ENCODE measurements at regions not wholly inside any gene's neighbourhood (a gene's known extent, or its start where the extent isn't known, plus 50 kb on each side); places are given as distances from the start of the nearest gene placed in this dataset.

DNA sequence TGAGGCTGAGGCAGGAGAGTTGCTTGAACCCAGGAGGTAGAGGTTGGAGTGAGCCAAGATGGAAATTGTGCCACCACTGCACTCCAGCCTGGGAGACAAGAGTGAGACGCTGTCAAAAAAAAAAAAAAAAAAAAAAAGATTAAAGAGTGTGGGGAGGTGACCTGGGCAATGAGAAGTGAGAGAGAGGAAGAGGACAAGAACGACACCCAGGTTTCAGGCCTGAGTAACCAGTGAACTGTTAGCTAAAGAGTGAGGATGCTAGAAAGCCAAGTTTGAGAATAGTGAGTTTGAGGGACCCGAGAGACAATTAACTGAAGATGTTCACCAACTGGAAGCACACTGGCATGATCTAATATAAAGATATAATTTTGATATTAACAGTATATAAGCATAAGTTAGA is 85.4 kb upstream of the TNFAIP3 start:
- Histone ChIP-seq H2AFZ (ENCODE audit: control insufficient read depth, low read depth, low read length) (no peak overlapping the region), H3K36me3 (ENCODE audit: control insufficient read depth in 2 of 2, insufficient read depth in 2 of 2, low read length in 1 of 2) (no peaks in the 10 kb centered on the region), H3K9me3 (replicated peaks; ENCODE audit: control insufficient read depth, insufficient read depth, low read length) (no peaks in the 10 kb centered on the region), H3K27ac (ENCODE audit: control insufficient read depth, insufficient read depth) (no peak overlapping the region), H3K79me2 (ENCODE audit: control insufficient read depth, insufficient read depth, low read length) (no peaks in the 10 kb centered on the region), H3K4me1 (ENCODE audit: control insufficient read depth, insufficient read depth, low read length) (no peaks in the 10 kb centered on the region), H3K4me3 (no peak overlapping the region), H3K27me3 (replicated peaks in 1 of 2; ENCODE audit: control insufficient read depth in 2 of 2, insufficient read depth in 2 of 2, low read length in 1 of 2) (no peaks in the 10 kb centered on the region), H4K20me1 (ENCODE audit: control insufficient read depth, insufficient read depth) (no peaks in the 10 kb centered on the region), H3K9ac (ENCODE audit: control insufficient read depth, insufficient read depth, low read length) (no peak overlapping the region), H3K4me2 (ENCODE audit: control insufficient read depth, insufficient read depth) (no peak overlapping the region; the same call in 1 of the 2 replicates)
- no TSS peak for BruUV-seq (replicated peaks)
- in situ Hi-C loops (cut with MboI) (no loop called here), intact Hi-C loops (cut with micrococcal nuclease; ENCODE audit: unreplicated experiment) (no loop called here)
- no peak for FAIRE-seq
- ChIA-PET SMC1A (ENCODE audit: uncharacterized antibody, unreplicated experiment) (interaction anchor here (1.0 to 1.7 kb wide), 4 partner anchors 8 to 23 kb away, joined by 3 to 6 read pairs (median 4); no protein-coding TSS in a partner anchor), POLR2A (interaction anchor here (0.5 to 1.7 kb wide), 3 partner anchors 9 to 20 kb away, joined by 3 to 7 read pairs (median 4); no protein-coding TSS in a partner anchor), RAD21 (ENCODE audit: unreplicated experiment) (interaction anchor here (0.7 to 1.2 kb wide), 3 partner anchors 13 to 65 kb away, joined by 3 to 4 read pairs (median 3); no protein-coding TSS in a partner anchor), CTCF (interaction anchor here (0.6 to 1.1 kb wide), 2 partner anchors 9 to 143 kb away, joined by 3 read pairs; no protein-coding TSS in a partner anchor)
- ATAC-seq, result peak; percentile 72
- WGBS (ENCODE audit: insufficient coverage, insufficient replicate concordance, low lambda C conversion rate, missing lambda C conversion rate), result 46% methylated on average over 2 of the region's 3 CpGs
- DNase-seq (ENCODE audit: low read depth, low spot score), result no peak
- no peak for TF ChIP-seq ZNF217 (IDR thresholded peaks at IDR 0.05)
- TF ChIP-seq RCOR1 (conservative IDR thresholded peaks at IDR 0.05; ENCODE audit: low read depth, low read length), result no peak
- TF ChIP-seq ZNF384 (IDR thresholded peaks at IDR 0.05; ENCODE audit: borderline replicate concordance, low read depth, low read length), result peak; percentile 44; the same call in 1 of the 2 replicates
- TF ChIP-seq PML (IDR thresholded peaks at IDR 0.05; ENCODE audit: low read length), result no peak
- no peak for TF ChIP-seq ZNF622 (IDR thresholded peaks at IDR 0.05)

DNA sequence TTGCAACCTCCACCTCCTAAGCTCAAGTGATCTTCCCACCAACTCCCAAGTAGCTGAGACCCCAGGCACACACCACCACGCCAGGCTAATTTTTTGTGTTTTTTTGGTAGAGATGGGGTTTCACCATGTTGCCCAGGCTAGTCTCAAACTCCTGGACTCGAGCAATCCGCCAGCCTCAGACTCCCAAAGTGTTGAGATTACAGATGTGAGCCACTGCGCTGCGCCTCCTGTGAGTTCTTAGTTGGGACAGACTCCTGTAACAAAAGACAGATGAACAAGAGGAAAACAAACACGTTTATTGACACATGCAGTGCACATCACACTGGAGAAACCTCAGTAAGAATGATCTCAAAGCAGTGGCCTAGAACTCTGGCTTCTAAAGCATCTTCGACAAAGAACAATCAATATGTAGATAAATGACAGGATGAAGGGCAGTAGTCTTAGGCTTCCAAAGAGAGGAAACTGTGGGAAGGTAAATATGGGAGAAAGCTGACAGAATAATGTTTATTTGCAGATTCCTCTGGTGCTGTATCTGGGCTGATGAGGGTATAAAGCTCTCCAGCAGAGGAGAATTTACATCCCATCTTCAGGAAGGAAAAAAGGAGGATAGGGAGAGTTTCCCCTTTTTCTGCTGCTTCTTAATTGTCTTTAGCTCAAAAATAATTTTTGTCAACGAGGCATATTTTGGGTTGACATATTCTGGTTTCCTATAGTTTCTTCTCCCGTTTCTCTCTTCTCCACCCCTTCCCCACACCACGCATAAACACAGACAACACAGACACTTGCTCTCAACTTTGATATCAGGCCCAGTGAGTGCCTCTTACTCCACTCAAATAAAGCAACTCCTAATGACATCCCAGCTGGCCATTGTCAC is 84.7 kb upstream of the TNFAIP3 start:
- H3K27ac ChIP-seq (ENCODE audit: control insufficient read depth, insufficient read depth), result no peak overlapping the region
- no peaks in the 10 kb centered on the region for H3K27me3 ChIP-seq (replicated peaks in 1 of 2; ENCODE audit: control insufficient read depth in 2 of 2, insufficient read depth in 2 of 2, low read length in 1 of 2)
- in situ Hi-C loops (cut with MboI) (no loop called here), intact Hi-C loops (cut with micrococcal nuclease; ENCODE audit: unreplicated experiment) (no loop called here)
- H4K20me1 ChIP-seq (ENCODE audit: control insufficient read depth, insufficient read depth), result no peaks in the 10 kb centered on the region
- ChIA-PET RAD21 (ENCODE audit: unreplicated experiment) (interaction anchor here (0.7 to 1.2 kb wide), 4 partner anchors 21 to 74 kb away, joined by 3 to 4 read pairs (median 4); no protein-coding TSS in a partner anchor), SMC1A (ENCODE audit: uncharacterized antibody, unreplicated experiment) (interaction anchor here (0.6 to 1.6 kb wide), 7 partner anchors 8 to 167 kb away, joined by 3 to 6 read pairs (median 4); no protein-coding TSS in a partner anchor), CTCF (interaction anchor here (0.6 kb wide), 1 partner anchor 144 kb away, joined by 3 read pairs; no protein-coding TSS in a partner anchor), POLR2A (interaction anchor here (0.5 to 1.7 kb wide), 4 partner anchors 8 to 35 kb away, joined by 3 to 7 read pairs (median 4); no protein-coding TSS in a partner anchor)
- H2AFZ ChIP-seq (ENCODE audit: control insufficient read depth, low read depth, low read length), result no peak overlapping the region
- no peak overlapping the region for H3K4me3 ChIP-seq
- ATAC-seq (no peak), FAIRE-seq (no peak), DNase-seq (ENCODE audit: low read depth, low spot score) (no peak)
- WGBS (ENCODE audit: insufficient coverage, insufficient replicate concordance, low lambda C conversion rate, missing lambda C conversion rate), result 96% methylated on average over 10 of the region's 10 CpGs
- H3K36me3 ChIP-seq (ENCODE audit: control insufficient read depth in 2 of 2, insufficient read depth in 2 of 2, low read length in 1 of 2), result no peaks in the 10 kb centered on the region
- H3K4me2 ChIP-seq (ENCODE audit: control insufficient read depth, insufficient read depth), result no peak overlapping the region
- no TSS peak for BruUV-seq (replicated peaks)
- no peaks in the 10 kb centered on the region for H3K9me3 ChIP-seq (replicated peaks; ENCODE audit: control insufficient read depth, insufficient read depth, low read length)
- H3K9ac ChIP-seq (ENCODE audit: control insufficient read depth, insufficient read depth, low read length), result no peak overlapping the region
- no peaks in the 10 kb centered on the region for H3K4me1 ChIP-seq (ENCODE audit: control insufficient read depth, insufficient read depth, low read length)
- no peaks in the 10 kb centered on the region for H3K79me2 ChIP-seq (ENCODE audit: control insufficient read depth, insufficient read depth, low read length)
- no peak for TF ChIP-seq HDAC6 (IDR thresholded peaks at IDR 0.05; ENCODE audit: unreplicated experiment)
- no peak for TF ChIP-seq EZH2 (IDR thresholded peaks at IDR 0.05; ENCODE audit: borderline replicate concordance, control insufficient read depth, low read depth, low read length)
- no peak for TF ChIP-seq SMC3 (IDR thresholded peaks at IDR 0.05; ENCODE audit: borderline replicate concordance, low read length)
- TF ChIP-seq, protein P1, sequence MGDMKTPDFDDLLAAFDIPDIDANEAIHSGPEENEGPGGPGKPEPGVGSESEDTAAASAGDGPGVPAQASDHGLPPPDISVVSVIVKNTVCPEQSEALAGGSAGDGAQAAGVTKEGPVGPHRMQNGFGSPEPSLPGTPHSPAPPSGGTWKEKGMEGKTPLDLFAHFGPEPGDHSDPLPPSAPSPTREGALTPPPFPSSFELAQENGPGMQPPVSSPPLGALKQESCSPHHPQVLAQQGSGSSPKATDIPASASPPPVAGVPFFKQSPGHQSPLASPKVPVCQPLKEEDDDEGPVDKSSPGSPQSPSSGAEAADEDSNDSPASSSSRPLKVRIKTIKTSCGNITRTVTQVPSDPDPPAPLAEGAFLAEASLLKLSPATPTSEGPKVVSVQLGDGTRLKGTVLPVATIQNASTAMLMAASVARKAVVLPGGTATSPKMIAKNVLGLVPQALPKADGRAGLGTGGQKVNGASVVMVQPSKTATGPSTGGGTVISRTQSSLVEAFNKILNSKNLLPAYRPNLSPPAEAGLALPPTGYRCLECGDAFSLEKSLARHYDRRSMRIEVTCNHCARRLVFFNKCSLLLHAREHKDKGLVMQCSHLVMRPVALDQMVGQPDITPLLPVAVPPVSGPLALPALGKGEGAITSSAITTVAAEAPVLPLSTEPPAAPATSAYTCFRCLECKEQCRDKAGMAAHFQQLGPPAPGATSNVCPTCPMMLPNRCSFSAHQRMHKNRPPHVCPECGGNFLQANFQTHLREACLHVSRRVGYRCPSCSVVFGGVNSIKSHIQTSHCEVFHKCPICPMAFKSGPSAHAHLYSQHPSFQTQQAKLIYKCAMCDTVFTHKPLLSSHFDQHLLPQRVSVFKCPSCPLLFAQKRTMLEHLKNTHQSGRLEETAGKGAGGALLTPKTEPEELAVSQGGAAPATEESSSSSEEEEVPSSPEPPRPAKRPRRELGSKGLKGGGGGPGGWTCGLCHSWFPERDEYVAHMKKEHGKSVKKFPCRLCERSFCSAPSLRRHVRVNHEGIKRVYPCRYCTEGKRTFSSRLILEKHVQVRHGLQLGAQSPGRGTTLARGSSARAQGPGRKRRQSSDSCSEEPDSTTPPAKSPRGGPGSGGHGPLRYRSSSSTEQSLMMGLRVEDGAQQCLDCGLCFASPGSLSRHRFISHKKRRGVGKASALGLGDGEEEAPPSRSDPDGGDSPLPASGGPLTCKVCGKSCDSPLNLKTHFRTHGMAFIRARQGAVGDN (IDR thresholded peaks at IDR 0.05), result no peak
- no peak for TF ChIP-seq SIX5 (IDR thresholded peaks at IDR 0.05; ENCODE audit: low read depth, low read length, severe bottlenecking)
- no peak for TF ChIP-seq SRF (IDR thresholded peaks at IDR 0.05; ENCODE audit: low read depth in 2 of 2, low read length in 2 of 2)
- no peak for TF ChIP-seq CREB1 (IDR thresholded peaks at IDR 0.05; ENCODE audit: low read depth)
